NT2/D1 (cell line): ENCODE measurements at regions not wholly inside any gene's neighbourhood (a gene's known extent, or its start where the extent isn't known, plus 50 kb on each side); places are given as distances from the start of the nearest gene placed in this dataset.

Experiments
- DNase-seq: peaks from one replicate; pipeline ENCODE4 v3.0.0-alpha.2; 2011; ENCODE audit warnings: low read depth, low spot score
- H3K27me3 ChIP-seq: 2 replicates; pipeline ENCODE4 v1.6.0; 2011; ENCODE audit warnings: mild to moderate bottlenecking; ENCODE audit not compliant: insufficient read length, insufficient read depth
- H3K36me3 ChIP-seq: 2 replicates; pipeline ENCODE4 v1.6.1; 2011; ENCODE audit warnings: mild to moderate bottlenecking, low read length, mixed read lengths; ENCODE audit not compliant: insufficient read depth, insufficient read length
- H3K4me1 ChIP-seq: 2 replicates; pipeline ENCODE4 v1.5.1; 2011; ENCODE audit not compliant: insufficient read depth, insufficient read length
- H3K4me3 ChIP-seq: 2 replicates; pipeline ENCODE4 v1.5.1; 2011; ENCODE audit warnings: low read depth; ENCODE audit not compliant: insufficient read length
- H3K9ac ChIP-seq: 2 replicates; pipeline ENCODE4 v1.6.0; 2011; ENCODE audit warnings: low read depth; ENCODE audit not compliant: insufficient read length
- H3K9me3 ChIP-seq: 2 replicates; pipeline ENCODE4 v1.5.1; 2011; ENCODE audit warnings: mild to moderate bottlenecking, low read length; ENCODE audit not compliant: insufficient read depth
- SUZ12 ChIP-seq: IDR thresholded peaks from 2 replicates; pipeline ENCODE4 v1.6.1; 2011; ENCODE audit not compliant: insufficient read length, insufficient read depth; ENCODE audit errors: extremely low read depth
- YY1 ChIP-seq: IDR thresholded peaks from 2 replicates; pipeline ENCODE4 v1.6.1; 2011; ENCODE audit not compliant: insufficient read length, insufficient read depth
- ZNF274 ChIP-seq: IDR thresholded peaks from 2 replicates; pipeline ENCODE4 v1.6.1; 2011; ENCODE audit warnings: mild to moderate bottlenecking, low read depth, low read length

DNA sequence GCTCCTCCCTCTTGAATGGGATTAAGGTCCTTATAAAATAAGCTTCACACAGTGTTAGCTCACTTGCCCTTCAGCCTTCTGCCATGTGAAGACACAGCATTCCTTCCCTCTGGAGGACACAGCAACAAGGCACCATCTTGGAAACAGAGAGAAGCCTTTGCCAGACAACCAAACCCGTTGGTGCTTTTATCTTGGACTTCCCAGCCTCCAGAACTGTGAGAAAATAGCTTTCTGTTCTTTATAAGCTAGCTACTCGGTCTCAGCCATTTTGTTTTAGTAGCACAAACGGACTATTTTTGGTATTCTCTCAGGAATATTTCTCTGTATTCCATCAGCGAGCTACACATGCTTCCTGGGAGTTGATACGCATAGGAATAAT is 58.6 kb upstream of the IRF2BP2 start:
- no peaks in the 10 kb centered on the region for H3K4me1 ChIP-seq
- no peak for DNase-seq
- no peaks in the 10 kb centered on the region for H3K27me3 ChIP-seq
- H3K4me3 ChIP-seq, result no peak overlapping the region
- H3K9ac ChIP-seq, result no peak overlapping the region
- H3K36me3 ChIP-seq, result no peaks in the 10 kb centered on the region
- 0 out of 2 replicates have a peak, but pooled peaks cover 8% of the 10 kb centered on the region for H3K9me3 ChIP-seq
- TF ChIP-seq ZNF274 (no peak), SUZ12 (no peak), YY1 (no peak)

DNA sequence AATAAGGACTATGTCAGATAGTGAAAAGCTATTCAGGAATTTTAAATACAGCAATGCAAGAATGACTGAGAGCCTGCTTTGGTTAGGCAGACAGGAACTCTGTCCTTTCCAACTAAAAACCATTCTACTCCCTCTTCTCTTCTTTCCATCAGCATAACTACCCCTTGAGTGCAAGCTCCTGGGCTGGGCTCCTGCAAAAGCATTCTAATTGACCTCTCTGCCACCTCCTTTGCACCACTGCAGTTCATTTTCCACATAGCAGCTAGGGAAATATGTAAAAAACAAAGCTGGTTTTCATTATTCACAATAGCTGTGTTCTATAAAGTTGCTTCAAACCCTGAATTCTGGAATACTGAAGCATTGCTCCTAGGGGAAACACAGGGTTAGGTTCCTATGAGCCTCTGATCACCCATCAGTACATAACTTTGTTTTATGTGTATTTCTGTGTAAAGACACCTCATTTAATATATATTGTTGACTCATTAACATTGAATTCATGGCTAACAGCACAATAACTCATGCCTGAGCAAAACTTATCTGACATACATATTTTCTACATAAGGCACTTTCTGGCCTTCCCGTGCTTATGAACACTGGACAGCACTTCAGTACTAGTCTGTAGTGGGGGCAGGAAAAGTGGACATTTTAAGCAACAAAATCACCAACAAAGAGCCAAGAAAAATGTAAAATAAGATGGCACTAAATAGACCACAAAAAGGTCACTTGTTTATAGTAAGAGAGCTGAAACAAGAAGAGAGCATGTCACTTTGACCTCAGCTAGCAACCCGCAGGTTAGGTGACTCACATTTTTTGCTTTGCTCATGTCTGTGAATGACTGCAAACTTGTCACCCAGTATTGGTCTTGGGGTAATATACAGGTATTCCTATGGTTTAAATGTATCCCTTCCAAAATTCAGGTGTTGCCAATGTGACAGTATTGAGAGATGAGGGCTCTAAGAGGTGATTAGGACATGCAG is 57.9 kb upstream of the IRF2BP2 start:
- 0 out of 2 replicates have a peak, but pooled peaks cover 8% of the 10 kb centered on the region for H3K9me3 ChIP-seq
- no peaks in the 10 kb centered on the region for H3K36me3 ChIP-seq
- H3K27me3 ChIP-seq, result no peaks in the 10 kb centered on the region
- no peak for DNase-seq
- no peak for TF ChIP-seq YY1
- no peak for TF ChIP-seq SUZ12
- TF ChIP-seq ZNF274, result no peak
- H3K9ac ChIP-seq, result no peak overlapping the region
- no peak overlapping the region for H3K4me3 ChIP-seq
- no peaks in the 10 kb centered on the region for H3K4me1 ChIP-seq

DNA sequence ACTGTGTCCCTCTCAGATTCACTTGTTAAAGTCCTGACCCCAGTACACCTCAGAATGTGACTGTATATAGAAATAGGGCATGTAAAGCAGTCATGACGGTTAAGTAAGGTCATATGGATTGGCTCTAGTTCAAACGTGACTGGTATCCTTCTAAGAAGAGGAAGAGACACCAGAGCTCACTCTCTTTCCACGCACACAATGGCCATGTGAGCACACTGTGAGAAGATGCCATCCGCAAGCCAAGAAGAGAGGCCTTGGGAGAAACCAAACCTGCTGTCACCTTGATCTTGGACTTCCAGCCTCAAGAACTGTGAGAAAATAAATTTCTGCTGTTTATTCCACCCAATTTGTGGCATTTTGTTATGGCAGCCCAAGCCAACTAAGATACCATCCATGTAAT is 56.8 kb upstream of the IRF2BP2 start:
- no peak for TF ChIP-seq YY1
- Histone ChIP-seq H3K9me3 (0 out of 2 replicates have a peak, but pooled peaks cover 8% of the 10 kb centered on the region), H3K4me3 (no peak overlapping the region), H3K4me1 (no peaks in the 10 kb centered on the region), H3K36me3 (no peaks in the 10 kb centered on the region), H3K9ac (no peak overlapping the region), H3K27me3 (no peaks in the 10 kb centered on the region)
- no peak for DNase-seq

DNA sequence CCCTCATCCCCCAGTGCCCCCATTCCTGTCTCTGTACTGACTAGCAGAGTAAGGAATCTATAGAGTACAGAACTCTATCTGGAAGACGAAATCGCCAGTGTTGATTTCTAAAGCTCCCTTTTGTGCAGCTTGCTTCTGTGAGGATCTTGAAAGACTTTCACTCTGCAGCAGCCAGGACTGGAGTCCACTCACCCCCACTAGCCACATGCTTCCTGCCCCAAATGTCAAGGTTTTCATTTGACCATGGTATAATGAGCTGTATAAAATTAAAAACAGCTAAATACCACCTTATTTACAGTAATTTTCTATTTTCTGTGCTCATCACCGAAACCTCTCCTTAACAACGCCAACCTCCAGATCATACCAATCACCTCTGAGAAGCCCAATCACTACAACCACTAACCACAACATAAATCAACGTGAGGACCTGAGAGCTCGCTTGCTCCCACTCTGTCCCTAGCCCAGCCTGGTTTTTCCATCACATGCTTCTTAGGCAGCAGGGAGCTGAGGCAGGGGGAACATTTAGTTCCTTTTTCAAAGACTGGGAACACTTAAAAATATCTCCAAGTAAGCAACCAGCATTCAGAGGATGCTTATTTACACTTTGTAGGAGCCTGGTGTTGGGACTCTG is 56.1 kb upstream of the IRF2BP2 start:
- TF ChIP-seq YY1, result no peak
- no peak for TF ChIP-seq SUZ12
- no peak for TF ChIP-seq ZNF274
- H3K4me1 ChIP-seq, result no peaks in the 10 kb centered on the region
- H3K36me3 ChIP-seq, result no peaks in the 10 kb centered on the region
- H3K4me3 ChIP-seq, result no peak overlapping the region
- H3K27me3 ChIP-seq, result no peaks in the 10 kb centered on the region
- 0 out of 2 replicates have a peak, but pooled peaks cover 8% of the 10 kb centered on the region for H3K9me3 ChIP-seq
- no peak overlapping the region for H3K9ac ChIP-seq
- DNase-seq, result no peak

DNA sequence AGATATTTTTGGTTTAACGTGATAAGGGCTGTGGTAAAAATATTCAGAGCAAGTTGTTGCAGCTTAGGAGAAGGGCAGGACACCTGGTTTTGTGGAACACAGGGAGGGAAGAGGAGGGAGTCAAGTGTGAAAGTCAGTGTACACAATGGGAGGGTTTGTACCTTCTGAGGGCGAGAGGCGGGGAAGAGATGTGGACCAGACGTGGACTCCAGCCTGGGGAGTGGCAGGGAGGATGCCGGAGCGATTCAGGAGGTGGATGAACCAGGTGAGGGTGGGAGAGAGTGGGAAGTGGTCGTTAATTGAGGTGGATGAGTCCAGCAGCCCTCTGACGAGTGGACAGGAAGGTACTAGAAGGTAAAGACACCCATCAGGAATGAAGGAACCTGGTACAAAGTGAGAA is 52.2 kb upstream of the IRF2BP2 start:
- H3K9me3 ChIP-seq, result no peaks in the 10 kb centered on the region
- DNase-seq, result no peak
- no peaks in the 10 kb centered on the region for H3K27me3 ChIP-seq
- peaks cover 6% of the 10 kb centered on the region for H3K4me1 ChIP-seq
- H3K4me3 ChIP-seq, result no peak overlapping the region
- H3K9ac ChIP-seq, result no peak overlapping the region
- H3K36me3 ChIP-seq, result no peaks in the 10 kb centered on the region
- TF ChIP-seq YY1 (no peak), ZNF274 (no peak), SUZ12 (no peak)

DNA sequence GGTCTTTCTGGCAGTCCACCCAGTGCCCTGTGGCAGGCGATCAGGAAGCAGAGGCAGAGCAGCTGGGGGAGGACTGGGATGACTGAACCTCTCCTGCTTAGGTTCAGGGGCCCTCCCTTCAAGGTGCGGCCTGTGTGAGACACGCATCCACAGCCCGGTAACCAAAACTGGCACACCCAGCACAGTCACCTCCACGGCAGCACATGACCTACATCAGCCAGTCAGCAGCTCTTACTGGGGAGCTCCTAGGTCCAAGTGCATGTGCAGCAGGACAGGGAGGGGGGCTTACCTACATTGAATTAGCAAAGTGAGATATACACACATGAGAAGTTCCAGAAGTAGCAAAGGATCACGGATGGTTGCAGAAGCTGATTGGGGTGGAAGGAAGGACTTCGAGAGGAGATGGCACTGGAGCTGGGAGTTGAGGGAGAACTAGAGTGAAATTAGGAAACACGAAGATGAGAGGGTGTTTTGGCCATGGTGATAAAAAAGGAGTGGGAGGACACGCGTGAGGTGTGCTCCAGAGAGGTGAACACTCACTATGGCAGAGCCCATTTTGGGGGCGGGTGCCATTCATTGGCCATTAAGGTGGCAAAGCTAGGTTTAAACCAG is 51.4 kb upstream of the IRF2BP2 start:
- no peak for DNase-seq
- TF ChIP-seq SUZ12 (no peak), ZNF274 (no peak), YY1 (no peak)

More for the DNA sequence above, 51.4 kb upstream of the IRF2BP2 start:
- no peaks in the 10 kb centered on the region for H3K27me3 ChIP-seq
- H3K4me1 ChIP-seq, result peaks cover 9% of the 10 kb centered on the region
- H3K36me3 ChIP-seq, result no peaks in the 10 kb centered on the region
- H3K9ac ChIP-seq, result no peak overlapping the region
- no peaks in the 10 kb centered on the region for H3K9me3 ChIP-seq
- no peak overlapping the region for H3K4me3 ChIP-seq
